ENCODE measurements at regions not wholly inside any gene's neighbourhood (a gene's known extent, or its start where the extent isn't known, plus 50 kb on each side); places are given as distances from the start of the nearest gene placed in this dataset.
"Not testable (repeated sequence)": the region's sequence is repeated elsewhere in the genome, so short reads cannot be mapped to it uniquely, and the experiment has no call there.

GRCh38 chr16:16625140-16625539 lies 246.2 kb downstream of the NPIPA7 start:
- not testable (repeated sequence) for DNase-seq

GRCh38 chr16:16627865-16628264 lies 248.9 kb downstream of the NPIPA7 start:
- DNase-seq, result not testable (repeated sequence)

- DNase-seq, result not testable (repeated sequence)
Observed at GRCh38 chr16:16638231-16638630, 259.3 kb downstream of the NPIPA7 start.

GRCh38 chr16:16638714-16639113 lies 259.8 kb downstream of the NPIPA7 start:
- not testable (repeated sequence) for DNase-seq

GRCh38 chr16:16643828-16644227 lies 264.9 kb downstream of the NPIPA7 start:
- DNase-seq, result not testable (repeated sequence)

GRCh38 chr16:16648002-16648401 lies 269.1 kb downstream of the NPIPA7 start:
- DNase-seq, result not testable (repeated sequence)

- DNase-seq, result not testable (repeated sequence)
Observed at GRCh38 chr16:16672180-16672812, 293.4 kb downstream of the NPIPA7 start.

GRCh38 chr16:16674820-16675219 lies 295.9 kb downstream of the NPIPA7 start:
- not testable (repeated sequence) for DNase-seq

GRCh38 chr16:16721849-16722248 lies 342.9 kb downstream of the NPIPA7 start:
- DNase-seq, result not testable (repeated sequence)

- DNase-seq, result not testable (repeated sequence)
Observed at GRCh38 chr16:16722666-16723065, 343.7 kb downstream of the NPIPA7 start.

GRCh38 chr16:16723819-16724519 lies 345.0 kb downstream of the NPIPA7 start:
- not testable (repeated sequence) for DNase-seq

- DNase-seq, result not testable (repeated sequence)
Observed at GRCh38 chr16:16727048-16727447, 348.1 kb downstream of the NPIPA7 start.

- not testable (repeated sequence) for DNase-seq
Observed at GRCh38 chr16:16742573-16742972, 363.6 kb downstream of the NPIPA7 start.

- not testable (repeated sequence) for DNase-seq
Observed at GRCh38 chr16:16754992-16755667, 376.2 kb downstream of the NPIPA7 start.

GRCh38 chr16:16763449-16763848 lies 384.5 kb downstream of the NPIPA7 start:
- DNase-seq, result no peak

- DNase-seq, result not testable (repeated sequence)
Observed at GRCh38 chr16:16770717-16771116, 391.8 kb downstream of the NPIPA7 start.

- DNase-seq, result no peak
Observed at GRCh38 chr16:16774389-16774788, 395.4 kb downstream of the NPIPA7 start.

GRCh38 chr16:16778332-16778731 lies 399.4 kb downstream of the NPIPA7 start:
- no peak for DNase-seq

GRCh38 chr16:16780588-16780987 lies 401.6 kb downstream of the NPIPA7 start:
- DNase-seq, result no peak

GRCh38 chr16:16782153-16782552 lies 403.2 kb downstream of the NPIPA7 start:
- DNase-seq, result no peak

- DNase-seq, result no peak
Observed at GRCh38 chr16:16788004-16788403, 409.1 kb downstream of the NPIPA7 start.

GRCh38 chr16:16790597-16790996 lies 411.7 kb downstream of the NPIPA7 start:
- no peak for DNase-seq

GRCh38 chr16:16791051-16791450 lies 412.1 kb downstream of the NPIPA7 start:
- DNase-seq, result no peak

GRCh38 chr16:16797239-16797638 lies 418.3 kb downstream of the NPIPA7 start:
- DNase-seq, result peak in 1 of 3 donors; percentile 5

All from suppressor macrophage treated with lipopolysaccharide for 1 hour (primary cell).